ENCODE measurements at regions not wholly inside any gene's neighbourhood (a gene's known extent, or its start where the extent isn't known, plus 50 kb on each side); places are given as distances from the start of the nearest gene placed in this dataset.

- Mint-ChIP-seq H3K36me3 (ENCODE audit: insufficient read depth, unreplicated experiment) (no peaks in the 10 kb centered on the region), H3K4me1 (ENCODE audit: low read depth, unreplicated experiment) (peaks cover under 1% of the 10 kb centered on the region), H3K27ac (ENCODE audit: unreplicated experiment) (no peak overlapping the region), H3K9me3 (ENCODE audit: low read depth, unreplicated experiment) (peaks cover 4% of the 10 kb centered on the region), H3K4me3 (ENCODE audit: low read depth, unreplicated experiment) (no peak overlapping the region), H3K27me3 (ENCODE audit: unreplicated experiment) (no peaks in the 10 kb centered on the region)
- no peak for DNase-seq
- no TSS peak for BruUV-seq (replicated peaks)
- CTCF ChIA-PET = no interaction called here
- no peak for TF ChIP-seq CTCF (IDR thresholded peaks at IDR 0.05; ENCODE audit: unreplicated experiment)
- intact Hi-C loops (cut with micrococcal nuclease; ENCODE audit: unreplicated experiment) = no loop called here
Measured at GRCh38 chr1:81439046-81439823, 361.5 kb upstream of the ADGRL2 start.

GRCh38 chr1:81437649-81438048 is 363.1 kb upstream of the ADGRL2 start:
- CTCF ChIA-PET = no interaction called here
- no peak for DNase-seq
- Mint-ChIP-seq H3K27ac (ENCODE audit: unreplicated experiment) (no peak overlapping the region), H3K36me3 (ENCODE audit: insufficient read depth, unreplicated experiment) (no peaks in the 10 kb centered on the region), H3K9me3 (ENCODE audit: low read depth, unreplicated experiment) (peaks cover 4% of the 10 kb centered on the region), H3K4me3 (ENCODE audit: low read depth, unreplicated experiment) (no peak overlapping the region), H3K4me1 (ENCODE audit: low read depth, unreplicated experiment) (no peaks in the 10 kb centered on the region), H3K27me3 (ENCODE audit: unreplicated experiment) (no peaks in the 10 kb centered on the region)
- TF ChIP-seq CTCF (IDR thresholded peaks at IDR 0.05; ENCODE audit: unreplicated experiment) = no peak
- no TSS peak for BruUV-seq (replicated peaks)
- intact Hi-C loops (cut with micrococcal nuclease; ENCODE audit: unreplicated experiment) = no loop called here

- H3K27ac Mint-ChIP-seq (ENCODE audit: unreplicated experiment) = no peak overlapping the region
- H3K4me1 Mint-ChIP-seq (ENCODE audit: low read depth, unreplicated experiment) = no peaks in the 10 kb centered on the region
- no peak for DNase-seq
- no peaks in the 10 kb centered on the region for H3K36me3 Mint-ChIP-seq (ENCODE audit: insufficient read depth, unreplicated experiment)
- no peak overlapping the region for H3K4me3 Mint-ChIP-seq (ENCODE audit: low read depth, unreplicated experiment)
- BruUV-seq (replicated peaks) = no TSS peak
- TF ChIP-seq CTCF (IDR thresholded peaks at IDR 0.05; ENCODE audit: unreplicated experiment) = no peak
- H3K27me3 Mint-ChIP-seq (ENCODE audit: unreplicated experiment) = no peaks in the 10 kb centered on the region
- H3K9me3 Mint-ChIP-seq (ENCODE audit: low read depth, unreplicated experiment) = peaks cover 4% of the 10 kb centered on the region
- intact Hi-C loops (cut with micrococcal nuclease; ENCODE audit: unreplicated experiment) = no loop called here
- CTCF ChIA-PET = no interaction called here
Measured at GRCh38 chr1:81437213-81437612, 363.5 kb upstream of the ADGRL2 start.

- no TSS peak for BruUV-seq (replicated peaks)
- no peaks in the 10 kb centered on the region for H3K27me3 Mint-ChIP-seq (ENCODE audit: unreplicated experiment)
- no peaks in the 10 kb centered on the region for H3K9me3 Mint-ChIP-seq (ENCODE audit: low read depth, unreplicated experiment)
- no peaks in the 10 kb centered on the region for H3K36me3 Mint-ChIP-seq (ENCODE audit: insufficient read depth, unreplicated experiment)
- CTCF ChIA-PET = interaction anchor here (0.7 kb wide), 1 partner anchor 294 kb away, joined by 3 read pairs; no protein-coding TSS in a partner anchor
- no peak overlapping the region for H3K27ac Mint-ChIP-seq (ENCODE audit: unreplicated experiment)
- TF ChIP-seq CTCF (IDR thresholded peaks at IDR 0.05; ENCODE audit: unreplicated experiment) = no peak
- intact Hi-C loops (cut with micrococcal nuclease; ENCODE audit: unreplicated experiment) = no loop called here
- H3K4me1 Mint-ChIP-seq (ENCODE audit: low read depth, unreplicated experiment) = peaks cover 2% of the 10 kb centered on the region
- no peak overlapping the region for H3K4me3 Mint-ChIP-seq (ENCODE audit: low read depth, unreplicated experiment)
- no peak for DNase-seq
Measured at GRCh38 chr1:81435175-81435574, 365.6 kb upstream of the ADGRL2 start.
